AG04450 (cell line): ENCODE measurements at regions not wholly inside any gene's neighbourhood (a gene's known extent, or its start where the extent isn't known, plus 50 kb on each side); places are given as distances from the start of the nearest gene placed in this dataset.
"Not testable (repeated sequence)": the region's sequence is repeated elsewhere in the genome, so short reads cannot be mapped to it uniquely, and the experiment has no call there.

Experiments
- CTCF ChIA-PET: fragments of 300-600, 350-600 bp; formaldehyde crosslinking; extraction: SDS; loops from one replicate; lab custom pipeline; 2022; ENCODE audit warnings: antibody characterized with exemption, inconsistent platforms; lab: Charles Lee
- POLR2A ChIA-PET: fragments of 350-600 bp; formaldehyde crosslinking; extraction: SDS; loops from one replicate; lab custom pipeline; 2021; ENCODE audit warnings: antibody characterized with exemption, inconsistent platforms; lab: Yijun Ruan, JAX
- DNase-seq: peaks from one replicate; pipeline ENCODE4 v3.0.0-alpha.2; 2011; ENCODE audit warnings: low read depth, low spot score
- H3K27ac ChIP-seq: one replicate; pipeline ENCODE4 v1.5.1; 2012; ENCODE audit warnings: low read depth, low read length, control low read depth
- H3K27me3 ChIP-seq: one replicate; pipeline ENCODE4 v1.6.0; 2012; ENCODE audit warnings: low read length; ENCODE audit not compliant: control insufficient read depth, insufficient read depth
- H3K4me3 ChIP-seq: 2 replicates; pipeline ENCODE4 v1.5.1; 2011; ENCODE audit warnings: mild to moderate bottlenecking, low read depth, low read length, control low read depth
- H3K9me3 ChIP-seq: 2 replicates; pipeline ENCODE4 v1.5.1; 2012; ENCODE audit warnings: low read length; ENCODE audit not compliant: control insufficient read depth, insufficient read depth
- TF ChIP-seq, protein P1 (sequence below): IDR thresholded peaks from 2 replicates; pipeline ENCODE4 v1.5.1; 2011; ENCODE audit warnings: low read depth, low read length, control low read depth, inconsistent platforms

DNA sequence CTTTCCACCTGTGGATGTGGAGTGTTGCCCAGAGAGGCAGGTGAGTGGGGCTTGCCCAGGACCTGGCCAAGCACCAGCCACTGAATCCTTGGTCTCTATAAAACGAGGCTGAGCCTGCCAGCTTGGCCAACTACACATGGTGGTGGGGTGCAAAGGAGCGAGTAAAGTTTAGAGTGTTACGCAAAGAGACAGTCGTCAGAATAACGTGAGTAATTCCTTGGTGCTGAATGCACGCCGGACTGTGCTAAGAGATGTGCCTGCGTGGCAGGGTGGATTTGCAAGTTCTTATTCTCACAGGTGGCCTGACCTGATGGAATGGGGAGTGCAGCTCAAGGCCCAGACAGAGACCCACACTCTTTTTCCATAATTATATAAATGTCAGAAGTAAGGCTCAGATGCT, 88.6 kb upstream of the B3GAT1 start:
- peaks cover 77% of the 10 kb centered on the region for H3K9me3 ChIP-seq
- no peak overlapping the region for H3K27ac ChIP-seq
- CTCF ChIA-PET = no interaction called here
- POLR2A ChIA-PET = no interaction called here
- no peaks in the 10 kb centered on the region for H3K27me3 ChIP-seq
- H3K4me3 ChIP-seq = no peak overlapping the region
- DNase-seq = no peak
- TF ChIP-seq, protein P1, sequence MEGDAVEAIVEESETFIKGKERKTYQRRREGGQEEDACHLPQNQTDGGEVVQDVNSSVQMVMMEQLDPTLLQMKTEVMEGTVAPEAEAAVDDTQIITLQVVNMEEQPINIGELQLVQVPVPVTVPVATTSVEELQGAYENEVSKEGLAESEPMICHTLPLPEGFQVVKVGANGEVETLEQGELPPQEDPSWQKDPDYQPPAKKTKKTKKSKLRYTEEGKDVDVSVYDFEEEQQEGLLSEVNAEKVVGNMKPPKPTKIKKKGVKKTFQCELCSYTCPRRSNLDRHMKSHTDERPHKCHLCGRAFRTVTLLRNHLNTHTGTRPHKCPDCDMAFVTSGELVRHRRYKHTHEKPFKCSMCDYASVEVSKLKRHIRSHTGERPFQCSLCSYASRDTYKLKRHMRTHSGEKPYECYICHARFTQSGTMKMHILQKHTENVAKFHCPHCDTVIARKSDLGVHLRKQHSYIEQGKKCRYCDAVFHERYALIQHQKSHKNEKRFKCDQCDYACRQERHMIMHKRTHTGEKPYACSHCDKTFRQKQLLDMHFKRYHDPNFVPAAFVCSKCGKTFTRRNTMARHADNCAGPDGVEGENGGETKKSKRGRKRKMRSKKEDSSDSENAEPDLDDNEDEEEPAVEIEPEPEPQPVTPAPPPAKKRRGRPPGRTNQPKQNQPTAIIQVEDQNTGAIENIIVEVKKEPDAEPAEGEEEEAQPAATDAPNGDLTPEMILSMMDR = no peak

DNA sequence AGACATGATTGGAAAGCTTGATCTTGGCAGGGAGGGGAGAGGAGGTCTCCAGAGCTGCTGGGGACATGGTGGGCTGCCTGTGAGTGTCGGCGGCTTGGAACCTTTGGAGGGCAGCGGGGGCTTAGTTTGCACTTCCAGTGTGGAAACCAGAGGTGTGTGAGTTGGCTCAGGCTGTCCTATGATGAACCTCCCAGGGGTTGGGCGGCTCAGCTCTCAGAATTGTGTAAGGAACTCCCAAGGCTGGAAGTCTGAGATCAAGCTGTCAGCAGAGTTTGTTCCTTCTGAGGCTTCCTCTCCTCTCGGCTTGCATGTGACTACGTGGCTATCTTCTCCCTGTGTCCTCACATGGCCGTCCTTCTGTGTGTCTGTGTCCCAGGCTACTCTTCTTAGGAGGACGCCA, 87.9 kb upstream of the B3GAT1 start:
- CTCF ChIA-PET = no interaction called here

DNA sequence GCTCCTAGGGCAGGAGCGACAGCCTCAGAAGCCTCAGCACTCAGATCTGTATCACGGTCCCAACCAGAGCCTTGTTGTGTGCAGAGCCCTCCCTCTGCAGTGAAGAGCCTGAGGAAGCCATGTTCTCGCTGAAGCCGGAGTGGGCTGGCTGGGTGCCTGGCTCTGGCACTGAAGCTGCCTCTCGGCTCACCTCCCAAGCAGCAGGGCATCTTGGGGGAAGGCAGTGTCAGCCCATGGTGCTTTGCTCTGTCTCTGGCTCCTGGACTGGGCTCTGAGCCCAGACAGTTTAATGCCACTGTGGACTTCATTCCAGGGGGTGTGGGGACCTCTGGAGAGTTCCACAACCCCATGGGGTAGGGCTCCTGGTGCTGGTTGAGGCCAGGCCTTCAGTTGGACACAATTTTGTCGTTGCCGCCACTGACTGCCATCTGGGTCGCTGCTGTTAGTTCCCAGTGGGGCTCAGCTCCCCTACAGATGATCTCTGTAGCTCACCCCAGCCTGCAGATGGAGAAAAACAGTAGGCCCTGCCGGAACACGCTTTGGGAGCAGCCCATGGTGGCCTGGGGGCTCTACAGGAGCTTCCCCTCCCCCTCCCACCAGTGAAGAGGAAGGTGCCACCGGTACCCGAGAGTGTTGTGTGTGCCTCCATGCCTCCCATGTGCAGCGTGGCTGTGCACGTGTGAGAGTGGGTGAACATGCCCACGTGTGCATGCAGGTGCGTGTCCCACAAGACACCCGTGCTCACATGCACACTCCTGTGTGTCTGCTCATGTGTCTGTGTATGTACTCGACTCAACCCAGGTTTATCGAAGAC, 86.5 kb upstream of the B3GAT1 start:
- H3K4me3 ChIP-seq = no peak overlapping the region
- peaks cover 63% of the 10 kb centered on the region for H3K9me3 ChIP-seq
- POLR2A ChIA-PET = no interaction called here
- TF ChIP-seq, protein P1 = no peak
- no peak for DNase-seq
- H3K27me3 ChIP-seq = no peaks in the 10 kb centered on the region
- CTCF ChIA-PET = no interaction called here
- H3K27ac ChIP-seq = no peak overlapping the region

More for the DNA sequence above, 87.9 kb upstream of the B3GAT1 start:
- no peak for DNase-seq
- Histone ChIP-seq H3K9me3 (peaks cover 77% of the 10 kb centered on the region), H3K4me3 (no peak overlapping the region), H3K27ac (no peak overlapping the region), H3K27me3 (no peaks in the 10 kb centered on the region)
- TF ChIP-seq, protein P1 = no peak
- POLR2A ChIA-PET = no interaction called here

- Histone ChIP-seq H3K4me3 (no peak overlapping the region), H3K27me3 (no peaks in the 10 kb centered on the region), H3K27ac (no peak overlapping the region), H3K9me3 (peaks cover 54% of the 10 kb centered on the region)
- no peak for DNase-seq
- CTCF ChIA-PET = no interaction called here
- TF ChIP-seq, protein P1 = no peak
- POLR2A ChIA-PET = no interaction called here
These were observed 85.5 kb upstream of the B3GAT1 start for GRCh38 chr11:134497586-134497985.

DNA sequence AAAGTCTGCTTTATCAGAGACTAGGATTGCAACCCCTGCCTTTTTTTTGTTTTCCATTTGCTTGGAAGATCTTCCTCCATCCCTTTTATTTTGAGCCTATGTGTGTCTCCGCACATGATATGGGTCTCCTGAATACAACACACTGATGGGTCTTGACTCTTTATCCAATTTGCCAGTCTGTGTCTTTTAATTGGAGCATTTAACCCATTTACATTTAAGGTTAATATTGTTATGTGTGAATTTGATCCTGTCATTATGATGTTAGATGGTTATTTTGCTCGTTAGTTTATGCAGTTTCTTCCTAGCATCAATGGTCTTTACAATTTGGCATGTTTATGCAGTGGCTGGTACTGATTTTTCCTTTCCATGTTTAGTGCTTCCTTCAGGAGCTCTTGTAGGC, 84.0 kb upstream of the B3GAT1 start:
- POLR2A ChIA-PET, H3K27me3 ChIP-seq, H3K27ac ChIP-seq, CTCF ChIA-PET, H3K4me3 ChIP-seq, DNase-seq: not testable (repeated sequence)
- H3K9me3 ChIP-seq = peaks cover 38% of the 10 kb centered on the region

GRCh38 chr11:134494395-134494794, 82.4 kb upstream of the B3GAT1 start:
- H3K27ac ChIP-seq, H3K4me3 ChIP-seq, POLR2A ChIA-PET, H3K27me3 ChIP-seq, DNase-seq, CTCF ChIA-PET: not testable (repeated sequence)
- H3K9me3 ChIP-seq = peaks cover 31% of the 10 kb centered on the region

DNA sequence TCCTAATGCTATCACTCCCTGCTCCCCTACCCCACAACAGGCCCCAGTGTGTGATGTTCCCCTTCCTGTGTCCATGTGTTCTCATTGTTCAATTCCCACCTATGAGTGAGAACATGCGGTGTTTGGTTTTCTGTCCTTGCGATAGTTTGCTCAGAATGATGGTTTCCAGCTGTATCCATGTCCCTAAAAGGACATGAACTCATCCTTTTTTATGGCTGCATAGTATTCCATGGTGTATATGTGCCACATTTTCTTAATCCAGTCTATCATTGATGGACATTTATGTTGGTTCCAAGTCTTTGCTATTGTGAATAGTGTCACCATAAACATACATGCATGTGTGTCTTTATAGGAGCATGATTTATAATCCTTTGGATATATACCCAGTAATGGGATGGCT, 80.4 kb upstream of the B3GAT1 start:
- H3K27me3 ChIP-seq, DNase-seq, CTCF ChIA-PET, H3K27ac ChIP-seq, POLR2A ChIA-PET, H3K4me3 ChIP-seq: not testable (repeated sequence)
- peaks cover 25% of the 10 kb centered on the region for H3K9me3 ChIP-seq
